ENCODE measurements at regions not wholly inside any gene's neighbourhood (a gene's known extent, or its start where the extent isn't known, plus 50 kb on each side); places are given as distances from the start of the nearest gene placed in this dataset.
"Not testable (repeated sequence)": the region's sequence is repeated elsewhere in the genome, so short reads cannot be mapped to it uniquely, and the experiment has no call there.

GRCh38 chrX:2640436-2641150 is 50.5 kb upstream of the CD99 start:
- WGBS (ENCODE audit: insufficient coverage) = 87% methylated on average over 7 of the region's 19 CpGs
- H3K36me3 ChIP-seq (ENCODE audit: control insufficient read depth, insufficient read depth, low read length) = peaks cover 2% of the 10 kb centered on the region
- DNase-seq = no peak
- H3K9me3 ChIP-seq (replicated peaks; ENCODE audit: control insufficient read depth, low read depth, low read length) = no peaks in the 10 kb centered on the region
- no peaks in the 10 kb centered on the region for H3K4me1 ChIP-seq (ENCODE audit: control insufficient read depth, insufficient read depth, low read length)
- peaks cover 4% of the 10 kb centered on the region for H3K27me3 ChIP-seq (ENCODE audit: control insufficient read depth, insufficient read depth, low read length)
- H3K4me3 ChIP-seq (ENCODE audit: low read length) = no peak overlapping the region
- no peak overlapping the region for H3K27ac ChIP-seq (ENCODE audit: low read length)

DNA sequence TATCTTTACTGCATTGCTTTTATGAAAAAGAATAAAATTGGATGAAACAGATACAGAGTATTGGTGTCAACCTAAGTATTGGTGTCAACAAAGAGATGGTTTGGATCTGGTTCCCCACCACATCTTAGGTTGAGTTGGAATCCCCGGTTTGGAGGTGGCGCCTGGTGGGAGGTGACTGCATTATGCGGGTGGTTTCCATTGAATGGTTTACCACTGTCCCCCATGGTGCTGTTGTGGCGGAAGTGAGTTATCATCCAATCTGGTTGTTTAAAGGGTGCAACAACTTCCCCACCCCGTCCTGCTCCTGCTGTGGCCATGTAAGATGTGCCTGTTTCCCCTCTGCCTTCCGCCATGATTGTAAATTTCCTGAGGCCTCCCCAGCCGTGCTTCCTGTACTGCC is 52.8 kb upstream of the CD99 start:
- 88% methylated on average over 4 of the region's 7 CpGs for WGBS (ENCODE audit: insufficient coverage)
- Histone ChIP-seq H3K27me3 (ENCODE audit: control insufficient read depth, insufficient read depth, low read length) (peaks cover 4% of the 10 kb centered on the region), H3K36me3 (ENCODE audit: control insufficient read depth, insufficient read depth, low read length) (peaks cover 2% of the 10 kb centered on the region), H3K4me3 (ENCODE audit: low read length) (no peak overlapping the region), H3K4me1 (ENCODE audit: control insufficient read depth, insufficient read depth, low read length) (no peaks in the 10 kb centered on the region), H3K9me3 (replicated peaks; ENCODE audit: control insufficient read depth, low read depth, low read length) (no peaks in the 10 kb centered on the region), H3K27ac (ENCODE audit: low read length) (no peak overlapping the region)
- no peak for DNase-seq

DNA sequence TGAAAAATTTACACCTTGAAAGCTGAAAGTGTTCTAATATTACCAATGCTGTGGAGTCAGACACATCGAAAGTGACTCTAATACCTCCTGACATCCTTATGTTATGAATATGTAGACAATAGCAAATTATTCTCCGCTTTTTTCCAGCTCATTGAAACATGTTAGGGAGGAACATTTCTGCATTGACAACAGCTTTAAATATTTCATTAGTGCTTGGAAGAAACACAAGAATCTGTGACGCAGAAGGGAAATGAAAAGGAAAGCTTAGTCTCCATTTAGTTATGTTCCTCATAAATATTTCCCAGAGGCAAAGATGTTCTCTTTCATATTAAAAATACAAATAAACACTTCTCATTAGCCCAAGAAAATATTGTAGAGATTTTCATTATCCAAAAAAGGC is 55.8 kb upstream of the CD99 start:
- no peak for DNase-seq
- Histone ChIP-seq H3K4me1 (ENCODE audit: control insufficient read depth, insufficient read depth, low read length) (no peaks in the 10 kb centered on the region), H3K36me3 (ENCODE audit: control insufficient read depth, insufficient read depth, low read length) (peaks cover 2% of the 10 kb centered on the region), H3K4me3 (ENCODE audit: low read length) (no peak overlapping the region), H3K9me3 (replicated peaks; ENCODE audit: control insufficient read depth, low read depth, low read length) (peaks cover 4% of the 10 kb centered on the region), H3K27me3 (ENCODE audit: control insufficient read depth, insufficient read depth, low read length) (peaks cover 4% of the 10 kb centered on the region), H3K27ac (ENCODE audit: low read length) (no peak overlapping the region)
- WGBS (ENCODE audit: insufficient coverage) = no CpG with 5 or more reads among the region's 3 CpGs

GRCh38 chrX:2632533-2633504 is 58.3 kb upstream of the CD99 start:
- H3K27ac ChIP-seq (ENCODE audit: low read length) = no peak overlapping the region
- no peak overlapping the region for H3K4me3 ChIP-seq (ENCODE audit: low read length)
- 91% methylated on average over 4 of the region's 9 CpGs for WGBS (ENCODE audit: insufficient coverage)

DNA sequence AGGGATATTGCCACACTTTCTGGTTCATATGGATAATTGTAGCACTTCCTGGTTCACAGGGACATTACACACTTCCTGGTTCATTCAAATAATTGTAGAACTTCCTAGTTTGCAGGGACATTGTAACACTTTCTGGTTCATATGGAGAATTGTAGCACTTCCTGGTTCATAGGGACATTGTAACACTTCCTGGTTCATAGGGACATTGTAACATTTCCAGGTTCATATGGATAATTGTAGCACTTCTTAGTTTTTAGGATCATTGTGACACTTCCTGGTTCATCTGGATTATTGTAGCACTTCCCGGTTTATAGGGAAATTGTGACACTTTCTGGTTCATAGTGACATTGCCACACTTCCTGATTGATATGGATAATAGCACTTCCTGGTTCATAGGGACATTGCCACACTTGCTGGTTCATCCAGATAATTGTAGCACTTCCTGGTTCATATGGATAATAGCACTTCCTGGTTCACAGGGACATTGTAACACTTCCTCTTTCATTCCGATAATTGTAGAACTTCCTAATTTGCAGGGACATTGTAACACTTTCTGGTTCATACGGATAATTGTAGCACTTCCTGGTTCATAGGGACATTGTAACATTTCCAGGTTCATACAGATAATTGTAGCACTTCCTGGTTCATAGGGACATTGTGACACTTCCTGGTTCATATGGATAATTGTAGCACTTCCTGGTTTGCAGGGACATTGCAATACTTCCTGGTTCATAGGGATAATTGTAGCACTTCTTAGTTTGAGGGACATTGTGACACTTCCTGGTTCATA is 59.2 kb upstream of the CD99 start:
- Histone ChIP-seq H3K4me3 (ENCODE audit: low read length) (no peak overlapping the region), H3K36me3 (ENCODE audit: control insufficient read depth, insufficient read depth, low read length) (peaks cover 3% of the 10 kb centered on the region), H3K4me1 (ENCODE audit: control insufficient read depth, insufficient read depth, low read length) (no peaks in the 10 kb centered on the region), H3K27me3 (ENCODE audit: control insufficient read depth, insufficient read depth, low read length) (peaks cover 2% of the 10 kb centered on the region), H3K27ac (ENCODE audit: low read length) (no peak overlapping the region), H3K9me3 (replicated peaks; ENCODE audit: control insufficient read depth, low read depth, low read length) (peaks cover 7% of the 10 kb centered on the region)
- DNase-seq = no peak
- WGBS (ENCODE audit: insufficient coverage) = no CpG with 5 or more reads among the region's 3 CpGs

More at GRCh38 chrX:2632533-2633504, 58.3 kb upstream of the CD99 start:
- Histone ChIP-seq H3K27me3 (ENCODE audit: control insufficient read depth, insufficient read depth, low read length) (peaks cover 2% of the 10 kb centered on the region), H3K36me3 (ENCODE audit: control insufficient read depth, insufficient read depth, low read length) (peaks cover 4% of the 10 kb centered on the region), H3K4me1 (ENCODE audit: control insufficient read depth, insufficient read depth, low read length) (no peaks in the 10 kb centered on the region), H3K9me3 (replicated peaks; ENCODE audit: control insufficient read depth, low read depth, low read length) (peaks cover 7% of the 10 kb centered on the region)
- DNase-seq = no peak

DNA sequence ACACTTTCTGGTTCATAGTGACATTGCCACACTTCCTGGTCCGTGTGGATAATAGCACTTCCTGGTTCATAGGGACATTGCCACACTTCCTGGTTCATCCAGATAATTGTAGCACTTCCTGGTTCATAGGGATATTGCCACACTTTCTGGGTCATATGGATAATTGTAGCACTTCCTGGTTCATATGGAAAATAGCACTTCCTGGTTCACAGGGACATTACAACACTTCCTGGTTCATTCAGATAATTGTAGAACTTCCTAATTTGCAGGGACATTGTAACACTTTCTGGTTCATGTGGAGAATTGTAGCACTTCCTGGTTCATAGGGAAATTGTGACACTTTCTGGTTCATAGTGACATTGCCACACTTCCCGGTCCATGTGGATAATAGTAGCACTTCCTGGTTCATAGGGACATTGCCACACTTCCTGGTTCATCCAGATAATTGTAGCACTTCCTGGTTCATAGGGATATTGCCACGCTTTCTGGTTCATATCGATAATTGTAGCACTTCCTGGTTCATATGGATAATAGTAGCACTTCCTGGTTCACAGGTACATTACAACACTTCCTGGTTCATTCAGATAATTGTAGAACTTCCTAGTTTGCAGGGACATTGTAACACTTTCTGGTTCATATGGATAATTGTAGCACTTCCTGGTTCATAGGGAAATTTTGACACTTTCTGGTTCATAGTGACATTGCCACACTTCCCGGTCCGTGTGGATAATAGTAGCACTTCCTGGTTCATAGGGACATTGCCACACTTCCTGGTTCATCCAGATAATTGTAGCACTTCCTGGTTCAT is 60.0 kb upstream of the CD99 start:
- not testable (repeated sequence) for DNase-seq; H3K36me3 ChIP-seq (ENCODE audit: control insufficient read depth, insufficient read depth, low read length); H3K9me3 ChIP-seq (replicated peaks; ENCODE audit: control insufficient read depth, low read depth, low read length); H3K27me3 ChIP-seq (ENCODE audit: control insufficient read depth, insufficient read depth, low read length); H3K4me1 ChIP-seq (ENCODE audit: control insufficient read depth, insufficient read depth, low read length); H3K27ac ChIP-seq (ENCODE audit: low read length); H3K4me3 ChIP-seq (ENCODE audit: low read length)
- WGBS (ENCODE audit: insufficient coverage) = 100% methylated on average over 1 of the region's 6 CpGs

DNA sequence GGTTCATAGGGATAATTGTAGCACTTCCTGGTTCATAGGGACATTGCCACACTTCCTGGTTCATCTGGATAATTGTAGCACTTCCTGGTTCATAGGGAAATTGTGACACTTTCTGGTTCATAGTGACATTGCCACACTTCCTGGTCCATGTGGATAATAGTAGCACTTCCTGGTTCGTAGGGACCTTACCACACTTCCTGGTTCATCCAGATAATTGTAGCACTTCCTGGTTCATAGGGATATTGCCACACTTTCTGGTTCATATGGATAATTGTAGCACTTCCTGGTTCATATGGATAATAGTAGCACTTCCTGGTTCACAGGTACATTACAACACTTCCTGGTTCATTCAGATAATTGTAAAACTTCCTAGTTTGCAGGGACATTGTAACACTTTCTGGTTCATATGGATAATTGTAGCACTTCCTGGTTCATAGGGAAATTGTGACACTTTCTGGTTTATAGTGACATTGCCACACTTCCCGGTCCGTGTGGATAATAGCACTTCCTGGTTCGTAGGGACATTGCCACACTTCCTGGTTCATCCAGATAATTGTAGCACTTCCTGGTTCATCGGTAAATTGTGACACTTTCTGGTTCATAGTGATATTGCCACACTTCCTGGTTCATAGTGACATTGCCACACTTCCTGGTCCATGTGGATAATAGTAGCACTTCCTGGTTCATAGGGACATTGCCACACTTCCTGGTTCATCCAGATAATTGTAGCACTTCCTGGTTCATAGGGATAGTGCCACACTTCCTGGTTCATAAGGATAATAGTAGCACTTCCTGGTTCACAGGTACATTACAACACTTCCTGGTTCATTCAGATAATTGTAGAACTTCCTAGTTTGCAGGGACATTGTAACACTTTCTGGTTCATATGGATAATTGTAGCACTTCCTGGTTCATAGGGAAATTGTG is 60.8 kb upstream of the CD99 start:
- not testable (repeated sequence) for H3K4me1 ChIP-seq (ENCODE audit: control insufficient read depth, insufficient read depth, low read length); H3K9me3 ChIP-seq (replicated peaks; ENCODE audit: control insufficient read depth, low read depth, low read length); H3K4me3 ChIP-seq (ENCODE audit: low read length); DNase-seq; H3K36me3 ChIP-seq (ENCODE audit: control insufficient read depth, insufficient read depth, low read length); H3K27me3 ChIP-seq (ENCODE audit: control insufficient read depth, insufficient read depth, low read length); H3K27ac ChIP-seq (ENCODE audit: low read length)
- WGBS (ENCODE audit: insufficient coverage) = no CpG with 5 or more reads among the region's 5 CpGs

DNA sequence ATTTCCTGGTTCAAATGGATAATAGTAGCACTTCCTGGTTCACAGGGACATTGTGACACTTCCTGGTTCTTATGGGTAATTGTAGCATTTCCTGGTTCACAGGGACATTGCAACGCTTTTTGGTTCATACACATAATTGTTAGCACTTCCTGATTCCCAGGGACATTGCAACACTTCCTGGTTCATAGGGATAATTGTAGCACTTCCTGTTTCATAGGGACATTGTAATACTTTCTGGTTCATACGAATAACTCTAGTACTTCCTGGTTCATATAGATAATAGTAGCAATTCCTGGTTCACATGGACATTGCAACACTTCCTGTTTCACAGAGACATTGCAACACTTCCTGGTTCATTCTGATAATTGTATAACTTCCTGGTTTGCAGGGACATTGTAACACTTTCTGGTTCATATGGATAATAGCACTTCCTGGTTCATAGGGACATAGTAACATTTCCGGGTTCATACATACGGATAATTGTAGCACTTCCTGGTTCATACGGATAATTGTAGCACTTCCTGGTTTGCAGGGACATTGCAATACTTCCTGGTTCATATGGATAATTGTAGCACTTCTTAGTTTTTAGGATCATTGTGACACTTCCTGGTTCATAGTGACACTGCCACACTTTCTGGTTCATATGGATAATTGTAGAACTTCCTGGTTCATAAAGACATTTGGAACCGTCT is 61.6 kb upstream of the CD99 start:
- no peak overlapping the region for H3K27ac ChIP-seq (ENCODE audit: low read length)
- no peaks in the 10 kb centered on the region for H3K27me3 ChIP-seq (ENCODE audit: control insufficient read depth, insufficient read depth, low read length)
- no peak for DNase-seq
- no peak overlapping the region for H3K4me3 ChIP-seq (ENCODE audit: low read length)
- peaks cover 3% of the 10 kb centered on the region for H3K36me3 ChIP-seq (ENCODE audit: control insufficient read depth, insufficient read depth, low read length)
- no peaks in the 10 kb centered on the region for H3K4me1 ChIP-seq (ENCODE audit: control insufficient read depth, insufficient read depth, low read length)
- H3K9me3 ChIP-seq (replicated peaks; ENCODE audit: control insufficient read depth, low read depth, low read length) = peaks cover 7% of the 10 kb centered on the region
- 93% methylated on average over 4 of the region's 6 CpGs for WGBS (ENCODE audit: insufficient coverage)
